GM21723 (cell line): ENCODE measurements at regions not wholly inside any gene's neighbourhood (a gene's known extent, or its start where the extent isn't known, plus 50 kb on each side); places are given as distances from the start of the nearest gene placed in this dataset.

Experiments used
- ATAC-seq: cut with Tn5 transposase; IDR thresholded peaks from one replicate; pipeline ENCODE4 v1.9.1; 2021; ENCODE audit warnings: mild to moderate bottlenecking, moderate library complexity; ENCODE audit not compliant: unreplicated experiment

DNA sequence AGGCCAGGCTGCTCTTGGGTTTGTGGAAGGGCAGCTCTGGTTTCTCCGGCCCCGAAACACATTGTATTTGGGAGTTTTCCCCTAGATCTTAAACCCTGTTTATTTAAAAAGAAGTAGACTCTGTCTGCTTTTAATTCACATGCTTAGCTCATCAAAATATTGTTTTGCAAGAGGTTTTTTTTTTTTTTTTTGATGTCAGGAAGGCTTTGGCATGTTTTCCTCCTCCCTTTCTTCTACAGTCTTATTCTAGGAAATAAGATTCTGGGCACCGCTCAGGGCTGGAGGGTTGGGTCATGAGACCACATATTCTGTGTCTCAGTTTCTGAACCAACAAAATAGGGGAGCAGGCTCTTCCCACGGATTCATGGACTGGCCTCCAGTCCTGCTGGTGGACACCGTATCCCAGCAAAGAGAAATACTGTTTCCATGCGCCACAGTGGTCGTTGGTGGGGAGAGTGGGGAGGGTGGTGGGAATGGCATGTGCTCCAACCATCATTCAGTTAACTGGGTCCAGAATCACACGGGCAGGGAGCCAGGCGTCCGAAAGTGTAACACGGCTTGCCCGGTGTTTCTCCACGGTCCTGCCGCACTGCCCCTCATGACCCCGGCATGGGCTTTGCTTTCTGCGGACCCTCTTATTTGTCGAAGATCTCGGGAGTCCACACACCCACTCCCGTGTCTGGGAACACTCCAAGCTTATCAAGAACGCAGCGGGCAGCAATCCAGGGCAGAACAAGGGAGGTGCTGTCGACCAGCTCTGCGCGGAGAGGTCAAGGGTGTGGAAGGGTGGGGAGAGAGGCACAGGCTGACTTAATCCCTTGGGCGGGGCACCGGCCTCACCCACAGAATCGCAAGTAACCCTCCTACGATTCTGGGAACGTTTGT lies 176.7 kb downstream of the GLI2 start:
- no peak for ATAC-seq

DNA sequence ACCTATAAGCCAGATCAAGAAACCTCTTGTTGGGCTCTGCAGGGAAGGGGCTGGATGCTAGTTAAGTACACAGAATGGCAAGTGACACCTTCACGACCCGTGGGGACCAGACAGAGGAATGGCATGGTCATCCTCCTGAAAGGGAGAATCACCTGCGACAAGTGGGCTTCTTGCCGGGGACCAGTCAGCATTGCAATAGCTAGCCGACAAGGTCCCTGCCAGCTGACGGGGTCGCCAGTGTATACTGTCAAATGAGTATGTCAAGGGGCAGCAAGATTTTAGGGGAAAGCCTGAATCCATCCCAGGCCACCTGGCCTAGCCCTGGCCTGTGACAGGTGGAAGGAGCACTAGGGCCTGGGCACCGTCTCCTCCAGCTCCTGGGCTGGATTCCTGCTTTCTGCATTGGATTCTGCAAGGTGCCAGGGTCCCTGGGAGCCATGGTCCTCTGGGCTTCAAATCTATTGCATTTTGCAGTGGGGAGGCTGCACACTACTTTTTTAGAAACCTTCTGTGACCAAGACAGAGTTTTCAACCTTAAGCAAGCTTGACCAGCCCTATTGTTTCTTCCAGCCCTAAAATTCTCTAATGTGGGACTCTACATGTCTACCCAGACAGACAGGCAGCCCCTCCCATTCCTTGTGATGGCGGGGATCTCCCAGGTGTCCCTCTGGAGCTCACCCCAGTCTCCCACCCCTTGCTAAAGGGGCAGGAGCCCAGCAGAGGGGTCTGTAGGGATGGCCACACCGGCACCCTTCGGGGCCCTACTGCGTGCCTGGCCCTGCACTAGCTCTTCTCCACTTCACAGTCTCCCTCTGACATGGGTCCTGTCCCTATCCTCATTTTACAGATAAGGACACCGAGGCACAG lies 178.5 kb downstream of the GLI2 start:
- no peak for ATAC-seq

DNA sequence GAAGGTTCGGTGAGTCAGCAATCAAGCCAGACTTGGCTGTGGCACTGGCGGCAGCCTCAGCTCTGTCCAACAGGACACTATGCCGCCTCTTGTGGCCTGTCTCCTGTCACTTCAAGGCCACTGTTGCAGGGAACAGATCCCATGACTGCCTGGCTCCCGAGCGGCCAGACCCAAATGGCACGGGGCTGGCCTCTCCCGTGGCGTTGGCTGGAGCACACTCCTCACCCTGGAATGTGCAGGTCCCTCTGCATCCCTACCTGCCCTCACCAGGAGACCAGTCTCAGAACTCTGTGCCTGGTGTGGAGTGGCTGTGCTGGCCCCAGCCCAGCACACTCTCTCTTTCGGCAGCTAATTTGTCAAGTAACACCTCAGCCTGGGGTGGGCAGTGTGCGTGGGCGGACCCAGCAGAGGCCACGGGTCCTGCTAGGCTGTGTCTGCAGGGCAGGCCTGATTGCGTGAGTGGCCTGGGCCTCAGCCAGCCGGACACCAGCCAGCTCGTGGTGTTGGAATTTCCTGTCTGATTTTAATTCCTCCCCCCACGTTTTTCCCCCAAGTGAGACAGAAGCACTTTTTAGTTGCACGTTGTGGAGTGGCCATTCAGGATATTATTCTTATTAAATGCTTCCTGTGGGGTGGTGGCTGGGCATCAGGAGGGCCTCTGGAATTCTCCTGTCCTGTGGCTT lies 179.3 kb downstream of the GLI2 start:
- no peak for ATAC-seq

DNA sequence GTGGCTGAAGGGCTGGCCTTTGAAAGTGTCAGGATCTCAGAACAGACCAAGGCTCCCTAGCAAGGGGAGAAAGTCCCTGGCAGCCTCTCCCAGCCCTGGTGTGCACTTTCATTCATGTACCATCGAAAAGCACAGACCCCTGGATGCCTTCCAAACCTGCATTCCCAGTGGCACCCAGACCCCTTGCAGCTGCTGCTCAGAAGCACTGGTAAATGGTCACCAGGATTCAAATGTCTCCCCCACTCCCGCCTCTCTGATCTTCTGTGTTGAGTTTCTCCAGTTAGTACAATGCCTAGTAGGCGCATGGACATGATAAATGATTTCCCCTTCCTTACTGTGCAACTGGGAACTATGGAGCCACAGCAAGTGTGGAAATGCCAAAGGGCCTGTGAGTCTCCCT lies 180.0 kb downstream of the GLI2 start:
- no peak for ATAC-seq

DNA sequence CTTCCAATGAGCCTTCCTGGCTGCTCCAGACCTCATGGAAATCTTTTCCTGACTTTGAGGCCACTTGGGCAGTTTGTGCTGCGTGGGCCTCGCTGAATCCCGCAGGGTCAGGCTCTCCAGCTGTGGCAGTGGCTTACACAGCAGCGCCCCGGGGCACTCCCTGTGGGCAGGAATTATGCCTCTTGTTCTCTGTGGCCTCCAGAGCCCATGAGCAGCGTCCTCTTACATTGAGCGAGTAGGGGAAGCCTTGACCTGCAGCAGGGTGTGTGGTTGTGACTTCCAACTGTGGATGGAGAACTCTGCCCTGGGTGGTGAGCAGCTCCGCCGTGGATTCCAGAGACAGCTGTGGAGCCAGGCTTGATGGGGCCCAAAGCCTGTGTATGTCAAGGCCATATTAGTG lies 180.8 kb downstream of the GLI2 start:
- ATAC-seq: no peak

DNA sequence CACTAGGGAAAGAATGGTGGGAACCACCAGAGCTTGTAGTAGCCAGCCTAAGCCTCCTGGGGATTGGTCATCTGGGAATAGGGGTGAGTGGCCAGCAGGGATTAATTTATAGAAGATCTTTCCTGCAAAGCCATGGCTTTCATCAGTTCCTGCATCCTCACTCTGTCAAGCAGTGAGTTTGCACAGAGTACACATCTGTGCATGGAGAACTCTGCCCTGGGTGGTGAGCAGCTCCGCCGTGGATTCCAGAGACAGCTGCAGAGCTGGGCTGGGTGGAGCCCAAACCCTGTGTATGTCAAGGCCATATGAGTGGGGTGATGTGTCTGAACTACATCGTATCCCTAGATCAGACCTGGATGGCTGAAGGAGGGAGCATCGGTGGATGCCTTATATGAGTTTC lies 182.2 kb downstream of the GLI2 start:
- ATAC-seq: no peak

DNA sequence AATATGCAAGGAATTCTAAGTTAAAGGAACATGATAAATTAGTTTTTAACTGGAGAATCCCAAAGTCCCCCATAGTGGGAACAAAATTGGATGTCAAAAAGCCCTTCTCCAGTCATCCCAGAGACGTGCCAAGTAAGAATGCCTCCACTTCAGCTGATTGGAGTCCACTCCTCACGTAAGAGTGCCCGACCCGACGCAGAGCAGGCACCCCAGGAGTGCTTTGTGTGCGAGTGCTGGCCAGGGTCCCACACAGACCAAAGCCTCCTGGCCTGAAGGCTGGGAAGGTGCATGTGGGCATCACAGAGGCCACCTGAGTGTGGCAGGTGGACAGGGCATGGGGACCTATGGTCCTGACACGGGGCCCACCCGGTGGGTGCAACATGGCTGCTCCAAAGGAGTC lies 183.5 kb downstream of the GLI2 start:
- no peak for ATAC-seq

DNA sequence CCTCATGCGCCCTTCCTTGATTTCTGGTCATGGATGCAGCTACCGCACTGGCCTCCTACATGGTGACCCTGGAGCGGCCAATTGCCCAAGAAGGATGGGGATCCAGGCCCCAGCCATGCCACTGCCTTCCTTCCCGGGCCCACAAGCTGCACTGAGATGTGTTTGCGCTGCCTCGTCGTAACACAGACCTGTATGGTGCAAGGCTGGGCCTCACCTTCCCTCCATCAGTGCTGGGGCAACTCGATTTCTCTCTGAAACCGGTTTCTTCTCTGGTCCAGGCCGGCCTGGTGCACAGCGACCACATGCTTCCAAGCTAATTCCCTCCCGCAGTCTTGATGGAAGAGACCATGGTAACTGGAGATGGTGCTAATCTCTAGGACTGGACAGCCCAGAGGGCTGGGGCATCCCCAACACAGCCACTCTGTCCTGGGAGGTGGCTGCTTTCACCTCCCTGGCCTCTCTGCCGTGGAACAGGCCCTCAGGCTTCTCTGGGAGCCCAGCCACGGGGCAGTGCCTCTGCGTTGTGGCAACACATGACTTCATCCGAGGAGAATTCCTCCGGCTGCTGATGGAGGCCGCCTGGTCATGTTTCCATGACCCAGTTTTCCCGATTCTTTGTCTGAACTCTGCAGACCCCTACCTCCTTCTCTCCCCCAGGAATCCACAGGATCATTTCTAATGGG lies 184.2 kb downstream of the GLI2 start:
- no peak for ATAC-seq

DNA sequence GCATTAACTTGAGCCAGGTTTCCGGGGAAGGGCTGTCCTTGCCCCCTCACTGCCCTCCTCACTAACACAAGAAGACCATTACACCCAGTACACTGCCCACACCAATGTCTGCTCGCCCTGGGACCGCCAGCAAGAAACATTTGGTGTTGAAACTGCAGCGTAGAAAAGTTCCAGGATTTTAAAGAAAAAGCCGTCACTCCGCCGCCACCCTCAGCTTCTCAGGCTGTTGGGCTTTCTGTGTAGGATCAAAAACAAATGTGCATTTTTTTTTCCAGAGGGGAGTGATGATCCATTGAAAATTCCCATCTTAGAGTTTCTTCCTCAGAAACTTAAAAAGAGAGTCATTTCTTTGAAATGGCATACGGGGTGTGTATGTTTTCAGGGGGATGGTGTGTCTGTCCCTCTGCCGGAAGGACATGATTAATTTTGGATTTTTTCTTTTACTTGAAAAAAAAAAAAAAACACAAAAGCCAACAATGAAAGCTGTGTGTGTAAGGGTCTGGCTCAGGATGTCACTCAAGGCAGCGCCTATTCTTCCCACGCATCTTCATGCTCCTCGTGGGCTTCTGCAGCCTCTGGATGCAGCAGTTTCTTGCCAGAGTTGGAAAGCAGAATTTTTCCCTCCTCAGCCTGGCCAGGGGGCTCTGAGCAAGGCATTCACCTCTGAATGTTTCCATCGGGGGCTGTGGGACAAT lies 184.9 kb downstream of the GLI2 start:
- no peak for ATAC-seq

DNA sequence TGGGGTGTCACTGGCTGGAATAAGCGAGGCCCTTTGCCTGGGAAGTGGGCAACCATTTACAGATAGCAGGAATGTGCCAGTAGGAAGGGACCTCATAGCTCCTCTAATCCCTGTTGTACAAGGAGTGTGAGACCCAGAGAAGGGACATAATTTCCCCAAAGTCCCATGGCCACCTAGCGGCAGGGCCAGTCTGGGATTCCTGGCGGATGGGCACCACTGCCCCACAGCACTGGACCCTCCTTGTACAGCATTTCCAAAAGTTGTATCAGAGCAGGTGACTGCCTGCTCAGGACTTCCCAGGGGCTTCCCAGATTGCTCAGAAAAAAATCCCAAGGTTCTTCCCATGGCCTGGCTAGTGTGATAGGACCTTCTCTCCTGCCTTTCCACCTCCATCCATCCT lies 185.8 kb downstream of the GLI2 start:
- no peak for ATAC-seq

DNA sequence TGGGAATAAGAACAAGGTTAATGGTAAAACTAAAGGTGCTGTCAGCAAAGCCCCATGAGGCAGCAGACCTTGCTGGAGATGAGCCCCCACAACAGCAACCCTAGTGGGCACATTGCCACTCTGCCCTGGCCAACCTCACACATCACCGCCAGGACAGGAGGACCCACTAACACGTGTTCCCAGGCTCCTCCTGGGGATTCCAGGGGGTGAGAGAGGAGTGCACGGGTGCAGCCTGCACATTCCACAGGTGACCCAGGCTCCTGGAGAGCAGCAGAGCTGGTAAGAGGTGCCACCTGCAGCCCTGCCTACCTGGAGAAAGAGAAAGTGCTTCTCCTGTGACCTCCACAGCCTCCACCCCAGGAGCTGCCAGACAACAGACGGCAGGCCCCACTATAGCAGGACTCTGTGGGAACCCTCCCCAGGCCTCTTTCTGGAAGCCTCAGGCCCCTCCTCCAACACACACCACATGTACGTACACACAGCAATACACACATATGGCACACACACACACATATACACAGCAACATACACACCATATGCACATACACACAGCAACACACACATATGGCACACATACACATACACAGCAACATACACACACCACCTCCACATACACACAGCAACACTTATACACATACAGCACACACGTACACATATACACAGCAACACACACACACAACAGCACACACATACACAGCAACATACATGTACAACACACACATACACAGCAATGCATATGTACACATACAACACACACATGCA lies 187.1 kb downstream of the GLI2 start:
- no peak for ATAC-seq

DNA sequence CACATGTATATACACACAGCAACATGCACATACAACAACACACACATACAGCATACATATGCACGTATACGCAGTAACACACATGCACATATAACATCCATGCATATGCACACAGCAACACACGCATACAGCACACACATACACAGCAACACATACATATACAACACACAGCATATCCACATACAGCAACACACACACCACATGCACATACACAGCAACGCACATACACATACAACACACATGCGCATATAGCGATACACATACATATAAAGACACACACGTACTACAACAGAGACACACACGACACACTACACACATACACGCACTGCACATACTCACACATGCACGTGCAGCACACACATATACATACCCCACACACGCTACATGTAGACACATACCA lies 187.8 kb downstream of the GLI2 start:
- ATAC-seq: no peak

DNA sequence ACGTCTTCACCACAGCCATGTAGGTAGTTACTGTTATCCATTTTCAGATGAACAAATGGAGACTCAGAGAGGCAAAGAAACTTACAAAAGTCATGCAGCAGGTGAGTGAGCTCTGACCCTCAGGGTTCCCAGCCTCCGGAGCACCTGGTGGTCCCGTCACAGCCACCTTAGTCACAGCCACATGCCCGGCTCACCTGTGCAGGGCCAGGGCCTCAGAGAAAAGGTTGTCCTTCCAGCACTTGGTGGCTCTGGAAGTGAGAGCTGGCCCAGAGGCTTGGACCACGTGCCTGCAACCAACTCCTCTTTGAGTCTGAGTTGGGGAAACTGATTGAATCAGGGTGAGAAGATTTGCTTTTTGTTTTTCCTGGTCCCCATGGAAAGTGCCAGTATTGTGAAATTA lies 189.3 kb downstream of the GLI2 start:
- no peak for ATAC-seq

DNA sequence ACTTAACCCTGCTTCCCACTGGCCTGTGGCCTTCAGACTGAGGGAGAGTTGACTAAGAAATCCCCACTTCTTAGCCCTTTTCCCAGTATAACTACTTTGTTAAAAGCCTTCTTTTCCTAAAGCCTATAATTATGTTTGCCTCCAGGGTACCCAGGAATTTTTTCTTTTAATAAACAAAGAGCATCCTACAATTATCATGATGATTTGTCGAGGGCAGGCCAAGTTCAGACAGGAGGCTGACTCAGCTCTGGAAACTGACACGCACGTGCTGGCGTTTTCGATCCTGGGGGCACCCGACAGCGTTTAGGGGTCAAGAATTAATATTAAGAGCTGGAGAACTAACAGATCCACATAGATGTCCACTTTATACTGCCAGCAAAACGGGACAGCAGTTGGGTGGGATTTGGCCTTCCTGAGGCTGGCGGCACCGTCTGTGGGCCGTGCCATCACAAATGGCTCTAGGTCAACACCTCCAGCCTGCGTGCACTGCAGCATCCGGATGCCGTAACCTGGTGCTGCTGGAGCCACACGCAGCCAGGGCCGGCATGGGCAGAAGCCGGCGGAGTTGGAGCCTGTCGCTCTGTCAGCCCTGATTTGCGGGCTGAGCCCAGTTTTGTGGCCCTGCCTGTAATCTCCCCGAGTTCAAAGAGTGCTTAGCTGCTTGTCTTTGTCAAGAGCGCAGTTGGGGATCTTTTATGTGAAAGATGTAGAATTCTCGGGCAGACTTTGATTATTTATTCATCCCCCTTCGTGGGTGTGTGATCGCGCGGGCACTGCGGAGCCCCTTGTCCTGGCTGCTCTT lies 191.0 kb downstream of the GLI2 start:
- no peak for ATAC-seq

DNA sequence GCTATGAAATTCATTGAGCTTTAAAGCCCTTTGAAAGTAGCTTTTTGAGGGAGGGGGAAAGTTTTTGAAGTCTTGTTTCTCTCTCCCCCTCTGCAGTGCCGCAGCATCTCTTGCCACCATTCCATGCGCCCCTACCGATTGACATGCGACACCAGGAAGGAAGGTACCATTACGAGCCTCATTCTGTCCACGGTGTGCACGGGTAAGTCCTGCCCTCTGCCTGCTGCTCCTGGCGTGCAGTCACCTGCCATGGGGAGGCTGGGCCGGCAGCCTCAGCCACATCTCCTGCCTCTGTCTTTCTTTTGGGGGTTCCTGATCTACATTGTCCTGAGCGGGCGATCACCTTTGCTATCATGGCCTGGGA lies 191.6 kb downstream of the GLI2 start:
- ATAC-seq: no peak

DNA sequence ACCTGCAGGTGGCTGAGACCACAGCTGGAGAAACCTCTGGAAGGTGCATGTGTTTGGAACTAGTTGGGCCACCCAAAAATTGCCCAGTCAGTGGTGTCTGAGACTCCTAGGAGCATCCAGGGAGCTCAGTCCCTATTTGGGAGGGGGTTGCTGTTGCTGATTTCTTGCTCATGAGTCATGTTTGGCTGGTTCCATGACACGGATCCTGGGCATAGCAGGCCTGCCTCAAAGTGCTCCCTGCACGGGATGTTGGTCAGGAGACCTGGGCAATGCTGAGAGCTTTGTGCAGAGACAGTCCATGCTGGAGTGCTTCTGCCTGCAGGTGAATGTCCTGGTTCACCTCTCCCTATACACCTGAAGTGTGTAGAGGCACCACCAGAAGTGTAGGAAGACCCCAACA lies 194.2 kb downstream of the GLI2 start:
- no peak for ATAC-seq

DNA sequence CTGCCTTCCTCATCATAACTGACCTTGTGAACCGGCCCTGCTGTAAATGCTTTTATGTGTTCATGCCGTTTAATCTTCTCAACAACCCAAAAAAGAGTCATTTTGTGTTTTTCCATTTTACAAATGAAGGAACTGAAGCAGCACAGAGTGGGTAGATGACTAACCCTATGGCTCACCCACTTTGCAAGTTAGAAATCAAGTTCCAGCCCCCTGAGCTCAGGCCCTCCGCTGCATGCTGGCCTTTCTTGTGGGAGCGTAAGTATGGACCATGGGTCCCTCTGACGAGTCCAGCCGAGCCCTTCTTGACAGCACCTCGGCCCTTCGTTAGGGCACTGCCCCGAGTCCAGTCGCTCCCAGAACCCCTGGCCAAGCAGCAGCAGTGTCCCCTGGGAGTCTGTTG lies 194.6 kb downstream of the GLI2 start:
- no peak for ATAC-seq

DNA sequence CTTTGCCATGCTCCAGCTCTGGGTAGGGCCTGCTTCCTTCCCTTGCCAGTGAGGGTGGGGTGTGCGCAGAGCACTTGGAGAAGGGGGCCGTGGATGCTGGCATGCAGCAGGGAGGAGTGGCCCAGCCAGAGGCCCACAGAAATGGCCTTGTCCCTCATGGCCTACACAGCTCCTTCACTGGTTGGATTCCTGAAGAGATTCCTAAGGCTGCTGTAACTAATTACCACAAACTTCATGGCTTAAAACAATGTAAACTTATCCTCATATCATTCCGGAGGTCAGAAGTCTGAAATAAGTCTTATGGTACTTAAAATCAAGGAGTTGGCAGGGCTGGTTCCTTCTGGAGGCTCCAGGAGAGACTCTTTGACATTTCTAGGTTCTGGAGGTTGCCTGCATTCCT lies 195.2 kb downstream of the GLI2 start:
- ATAC-seq: no peak

DNA sequence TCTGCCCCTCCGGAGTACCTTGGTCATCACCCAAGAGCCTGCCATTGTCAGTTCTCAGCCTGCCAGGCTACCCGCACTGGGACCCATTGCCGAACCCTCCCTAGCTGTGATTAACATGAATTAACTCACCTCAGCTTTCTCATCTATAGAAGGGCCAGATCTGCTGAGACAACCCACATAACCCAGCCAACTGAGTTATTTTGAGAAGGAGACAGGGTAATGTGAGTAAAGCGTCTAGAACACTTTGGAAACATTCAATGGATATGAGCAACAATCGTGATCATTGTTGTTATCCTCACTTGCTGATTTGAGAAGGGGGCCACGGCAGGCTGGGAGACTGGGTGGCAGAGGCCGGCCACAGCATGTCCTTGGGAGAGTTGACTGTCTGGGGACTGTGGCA lies 196.8 kb downstream of the GLI2 start:
- ATAC-seq: no peak
